HEK293T (cell line): ENCODE measurements at regions not wholly inside any gene's neighbourhood (a gene's known extent, or its start where the extent isn't known, plus 50 kb on each side); places are given as distances from the start of the nearest gene placed in this dataset.

Experiments used
- ARNT ChIP-seq: fragments of 450-650 bp; IDR thresholded peaks from 2 replicates; pipeline ENCODE4 v1.6.1; 2017; ENCODE audit warnings: mild to moderate bottlenecking
- FOXK2 ChIP-seq: fragments of 450-650 bp; IDR thresholded peaks from 2 replicates; pipeline ENCODE4 v1.6.1; 2016; ENCODE audit warnings: mild to moderate bottlenecking

DNA sequence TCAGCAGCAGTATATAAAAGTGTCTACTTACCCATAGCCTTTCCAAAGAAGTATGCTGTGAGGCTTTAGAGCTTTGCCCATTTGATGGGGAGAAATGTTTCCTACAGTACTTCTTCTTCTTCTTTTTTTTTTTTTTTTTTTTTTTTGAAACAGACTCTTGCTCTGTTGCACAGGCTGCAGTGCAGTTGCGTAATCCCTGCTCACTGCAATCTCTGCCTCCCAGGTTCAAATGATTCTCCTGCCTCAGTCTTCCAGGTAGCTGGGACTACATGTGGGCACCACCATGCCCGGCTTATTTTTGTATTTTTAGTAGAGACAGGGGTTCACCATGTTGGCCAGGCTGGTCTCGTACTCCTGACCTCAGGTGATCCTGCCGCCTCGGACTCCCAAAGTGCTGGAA lies 101.7 kb upstream of the TMEM26 start:
- no peak for TF ChIP-seq ARNT
- TF ChIP-seq FOXK2 = no peak
